K562 (cell line): ENCODE measurements at regions not wholly inside any gene's neighbourhood (a gene's known extent, or its start where the extent isn't known, plus 50 kb on each side); places are given as distances from the start of the nearest gene placed in this dataset.

Source experiments
- ATF6 ChIP-seq: sonication (generic); formaldehyde crosslinking; IDR thresholded peaks from 2 replicates; pipeline ENCODE4 v1.4.0; 2020; ENCODE audit warnings: mild to moderate bottlenecking, missing genetic modification reagents
- BCOR ChIP-seq: fragments of 450-650 bp; IDR thresholded peaks from 2 replicates; pipeline ENCODE4 v1.6.1; 2016
- CBX2 ChIP-seq: fragments of 200-600 bp; sonication (generic); IDR thresholded peaks from one replicate; pipeline ENCODE4 v1.6.1; 2012; ENCODE audit warnings: mild to moderate bottlenecking, low read length, inconsistent platforms; ENCODE audit not compliant: insufficient read depth, poor library complexity, severe bottlenecking
- CHD1 ChIP-seq: fragments of 200-600 bp; sonication (generic); IDR thresholded peaks from one replicate; pipeline ENCODE4 v1.6.1; 2012; ENCODE audit warnings: mild to moderate bottlenecking, moderate library complexity, low read length, inconsistent platforms
- FOXO4 ChIP-seq: fragments of 450-650 bp; formaldehyde crosslinking; IDR thresholded peaks from 2 replicates; pipeline ENCODE4 v1.4.0; 2020; ENCODE audit warnings: mild to moderate bottlenecking, moderate library complexity
- FUS ChIP-seq: fragments of 200-400 bp; formaldehyde crosslinking; optimal IDR thresholded peaks from 2 replicates; pipeline ENCODE3; 2017; ENCODE audit warnings: low read depth, low read length
- GTF2A2 ChIP-seq: IDR thresholded peaks from 2 replicates; pipeline ENCODE4 v1.6.1; 2016; ENCODE audit warnings: mild to moderate bottlenecking, missing genetic modification characterization, missing compliant biosample characterization
- MIER1 ChIP-seq: fragments of 450-650 bp; IDR thresholded peaks from 2 replicates; pipeline ENCODE4 v1.6.1; 2016; ENCODE audit warnings: antibody characterized with exemption, mild to moderate bottlenecking, low read depth
- NFE2 ChIP-seq: IDR thresholded peaks from 2 replicates; pipeline ENCODE4 v1.6.1; 2014; ENCODE audit warnings: antibody characterized with exemption, low read depth
- NR2C1 ChIP-seq, 2 experiments: fragments of 450-650 bp; IDR thresholded peaks; 2 replicates each; pipeline ENCODE4 v1.6.1; 2017; ENCODE audit warnings: mild to moderate bottlenecking in 2 of 2, antibody characterized with exemption in 1 of 2, inconsistent platforms in 1 of 2, missing compliant biosample characterization in 1 of 2, missing genetic modification characterization in 1 of 2
- OTX1 ChIP-seq: fragments of 450-650 bp; formaldehyde crosslinking; IDR thresholded peaks from 2 replicates; pipeline ENCODE4 v1.4.0; 2022; ENCODE audit warnings: mild to moderate bottlenecking
- POLR2AphosphoS2 ChIP-seq: IDR thresholded peaks from 2 replicates; pipeline ENCODE4 v1.6.1; 2012; ENCODE audit warnings: low read length, improper control_type of control experiment
- POLR3G ChIP-seq: IDR thresholded peaks from 2 replicates; pipeline ENCODE4 v1.6.1; 2011; ENCODE audit not compliant: insufficient read length, insufficient replicate concordance; ENCODE audit errors: extremely low read depth
- SAFB2 ChIP-seq: fragments of 200-400 bp; formaldehyde crosslinking; IDR thresholded peaks from 2 replicates; pipeline ENCODE4 v1.6.1; 2018; ENCODE audit warnings: borderline replicate concordance, low read length, low read depth, moderate library complexity; ENCODE audit not compliant: severe bottlenecking
- TAF1 ChIP-seq: IDR thresholded peaks from 2 replicates; pipeline ENCODE4 v1.6.1; 2011; ENCODE audit warnings: mild to moderate bottlenecking, low read length, moderate library complexity; ENCODE audit not compliant: insufficient read depth, control insufficient read depth, severe bottlenecking; ENCODE audit errors: extremely low read depth
- THRAP3 ChIP-seq: fragments of 450-650 bp; IDR thresholded peaks from 2 replicates; pipeline ENCODE4 v1.6.1; 2016; ENCODE audit warnings: mild to moderate bottlenecking, inconsistent platforms, borderline replicate concordance
- ZKSCAN3 ChIP-seq: fragments of 250-450 bp; sonication (Bioruptor Pico); IDR thresholded peaks from 2 replicates; pipeline ENCODE4 v1.4.0; 2020
- ZNF3 ChIP-seq: fragments of 250-450 bp; sonication (Bioruptor Pico); IDR thresholded peaks from 2 replicates; pipeline ENCODE4 v1.5.0; 2021; ENCODE audit warnings: mild to moderate bottlenecking, moderate library complexity
- ZNF41 ChIP-seq: fragments of 250-450 bp; sonication (Bioruptor Pico); conservative IDR thresholded peaks from 2 replicates; pipeline ENCODE4 v1.4.0; 2020; ENCODE audit warnings: mild to moderate bottlenecking
- TF ChIP-seq, protein P1 (sequence below): sonication (generic); formaldehyde crosslinking; IDR thresholded peaks from 2 replicates; pipeline ENCODE4 v1.8.1; 2023; ENCODE audit warnings: mild to moderate bottlenecking, missing genetic modification reagents
- TF ChIP-seq, protein P2 (sequence below), 2 experiments: IDR thresholded peaks in 1 of 2; conservative IDR thresholded peaks in 1 of 2; 2 replicates each; pipeline ENCODE4 v1.6.1; 2016; ENCODE audit warnings: low read depth in 2 of 2, mild to moderate bottlenecking in 1 of 2, missing compliant biosample characterization in 1 of 2, missing genetic modification characterization in 1 of 2, moderate library complexity in 1 of 2

DNA sequence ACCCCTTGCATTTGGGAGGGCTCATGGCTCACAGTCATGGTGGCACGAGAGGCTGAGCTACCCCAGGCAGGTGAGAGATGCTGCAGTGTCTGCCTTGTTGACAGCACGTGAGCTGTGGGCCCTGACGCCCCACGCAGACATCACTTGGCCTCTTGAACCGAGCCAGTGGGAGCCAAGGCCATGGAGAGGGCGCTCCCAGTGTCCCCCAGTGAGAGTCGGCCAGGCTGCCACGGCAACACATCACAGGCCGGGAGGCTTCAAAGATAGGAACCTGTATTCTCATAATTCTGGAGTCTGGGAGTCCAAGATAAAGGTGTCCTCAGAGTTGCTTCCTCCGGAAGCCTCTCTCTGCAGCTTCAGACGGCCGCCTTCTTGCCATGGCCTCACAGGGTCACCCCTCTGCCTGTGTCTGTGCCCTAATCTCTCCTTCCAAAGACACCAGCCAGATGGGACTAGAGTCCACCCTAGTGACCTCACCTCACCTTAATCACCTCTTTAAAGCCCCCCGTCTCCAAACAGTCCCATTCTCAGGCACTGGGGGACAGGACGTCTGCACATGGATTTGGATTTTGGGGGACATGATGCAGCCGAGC lies 119.6 kb downstream of the KLF6 start (continued):
- no peak for TF ChIP-seq CBX2
- no peak for TF ChIP-seq GTF2A2 (tag)
- no peak for TF ChIP-seq CHD1
- no peak for TF ChIP-seq SAFB2
- TF ChIP-seq, protein P1, sequence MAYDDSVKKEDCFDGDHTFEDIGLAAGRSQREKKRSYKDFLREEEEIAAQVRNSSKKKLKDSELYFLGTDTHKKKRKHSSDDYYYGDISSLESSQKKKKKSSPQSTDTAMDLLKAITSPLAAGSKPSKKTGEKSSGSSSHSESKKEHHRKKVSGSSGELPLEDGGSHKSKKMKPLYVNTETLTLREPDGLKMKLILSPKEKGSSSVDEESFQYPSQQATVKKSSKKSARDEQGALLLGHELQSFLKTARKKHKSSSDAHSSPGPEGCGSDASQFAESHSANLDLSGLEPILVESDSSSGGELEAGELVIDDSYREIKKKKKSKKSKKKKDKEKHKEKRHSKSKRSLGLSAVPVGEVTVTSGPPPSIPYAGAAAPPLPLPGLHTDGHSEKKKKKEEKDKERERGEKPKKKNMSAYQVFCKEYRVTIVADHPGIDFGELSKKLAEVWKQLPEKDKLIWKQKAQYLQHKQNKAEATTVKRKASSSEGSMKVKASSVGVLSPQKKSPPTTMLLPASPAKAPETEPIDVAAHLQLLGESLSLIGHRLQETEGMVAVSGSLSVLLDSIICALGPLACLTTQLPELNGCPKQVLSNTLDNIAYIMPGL (CRISPR knock-in tag): no peak
- TF ChIP-seq OTX1: no peak
- TF ChIP-seq THRAP3: no peak
- no peak for TF ChIP-seq TAF1
- peak; percentile 67; the same call in 1 of the 2 replicates for TF ChIP-seq BCOR
- TF ChIP-seq ZKSCAN3 (CRISPR knock-in tag): no peak
- no peak for TF ChIP-seq FOXO4 (CRISPR knock-in tag)
- no peak for TF ChIP-seq MIER1
- no peak for TF ChIP-seq ATF6 (CRISPR knock-in tag)
- no peak; the same call in 1 of the 2 replicates for TF ChIP-seq NFE2
- TF ChIP-seq POLR2AphosphoS2: no peak
- no peak for TF ChIP-seq ZNF3 (CRISPR knock-in tag)
- no peak for TF ChIP-seq ZNF41
- no peak for TF ChIP-seq POLR3G
- no peak; the same call in none of the 2 replicates for TF ChIP-seq NR2C1 (IDR thresholded peaks at IDR 0.05)
- peak; percentile 42; the same call in 1 of the 2 replicates for TF ChIP-seq NR2C1 (tag; IDR thresholded peaks at IDR 0.05)
- TF ChIP-seq FUS: no peak
- TF ChIP-seq, protein P2, sequence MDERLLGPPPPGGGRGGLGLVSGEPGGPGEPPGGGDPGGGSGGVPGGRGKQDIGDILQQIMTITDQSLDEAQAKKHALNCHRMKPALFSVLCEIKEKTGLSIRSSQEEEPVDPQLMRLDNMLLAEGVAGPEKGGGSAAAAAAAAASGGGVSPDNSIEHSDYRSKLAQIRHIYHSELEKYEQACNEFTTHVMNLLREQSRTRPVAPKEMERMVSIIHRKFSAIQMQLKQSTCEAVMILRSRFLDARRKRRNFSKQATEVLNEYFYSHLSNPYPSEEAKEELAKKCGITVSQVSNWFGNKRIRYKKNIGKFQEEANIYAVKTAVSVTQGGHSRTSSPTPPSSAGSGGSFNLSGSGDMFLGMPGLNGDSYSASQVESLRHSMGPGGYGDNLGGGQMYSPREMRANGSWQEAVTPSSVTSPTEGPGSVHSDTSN (CRISPR knock-in tag; IDR thresholded peaks at IDR 0.05; ENCODE audit: low read depth): no peak
- TF ChIP-seq, protein P2 (tag; conservative IDR thresholded peaks at IDR 0.05; ENCODE audit: low read depth): no peak
